ENCODE measurements at regions not wholly inside any gene's neighbourhood (a gene's known extent, or its start where the extent isn't known, plus 50 kb on each side); places are given as distances from the start of the nearest gene placed in this dataset.
"Not testable (repeated sequence)": the region's sequence is repeated elsewhere in the genome, so short reads cannot be mapped to it uniquely, and the experiment has no call there.

DNA sequence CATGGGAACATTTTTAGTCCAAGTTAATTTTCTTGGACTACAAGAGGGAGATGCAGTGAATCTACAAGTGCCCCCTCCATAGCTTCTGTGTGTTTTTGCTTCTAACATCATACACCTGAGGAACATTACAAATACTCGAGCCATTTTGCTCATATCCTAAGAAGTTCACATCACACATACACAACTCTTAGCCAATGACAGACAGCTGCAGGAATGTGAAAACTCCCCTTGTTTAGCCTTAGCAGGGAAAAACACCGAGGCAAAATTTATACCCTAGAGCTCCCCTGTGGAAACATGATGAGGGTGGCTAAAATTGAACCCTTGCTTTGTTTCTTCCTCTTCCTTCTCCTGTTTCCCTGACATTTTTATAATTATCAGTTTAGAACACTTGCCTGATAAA is 928.3 kb upstream of the NRXN1 start:
- DNase-seq: no peak

DNA sequence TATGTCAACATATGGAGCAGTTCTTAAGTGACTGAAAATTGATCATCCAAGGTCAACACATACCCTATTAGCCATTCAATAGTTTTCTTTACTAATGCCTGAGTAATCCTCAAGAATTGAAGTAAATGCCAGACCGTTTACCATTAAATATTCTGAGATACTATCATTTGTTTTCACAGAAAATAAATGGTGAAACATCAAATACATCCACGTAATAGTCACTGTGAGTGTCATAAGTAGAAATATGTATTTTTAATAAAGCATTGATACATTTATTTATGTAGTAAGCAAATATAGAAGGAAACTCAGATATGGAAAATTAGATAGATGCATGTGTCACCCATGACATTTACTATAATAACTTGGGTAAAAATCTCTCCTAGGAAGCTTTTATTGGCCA is 927.8 kb upstream of the NRXN1 start:
- DNase-seq: no peak

DNA sequence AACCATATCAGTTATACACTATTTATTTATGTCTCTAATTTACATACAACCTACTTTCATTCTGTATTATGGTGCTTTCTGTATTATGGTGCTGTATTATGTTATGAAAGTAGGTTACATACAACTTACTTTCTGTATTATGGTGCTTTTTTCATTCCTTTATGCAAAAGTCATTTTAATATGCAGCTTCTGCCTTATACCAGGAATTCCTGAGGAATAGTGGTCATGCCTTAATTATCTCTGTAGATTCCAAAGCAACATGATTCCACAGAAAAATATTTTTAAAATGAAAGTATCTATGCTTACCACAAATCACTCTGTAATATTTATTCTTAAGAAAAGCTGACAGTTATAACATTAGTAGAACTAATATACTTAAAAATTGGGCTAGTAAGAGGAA is 922.0 kb upstream of the NRXN1 start:
- DNase-seq: no peak

DNA sequence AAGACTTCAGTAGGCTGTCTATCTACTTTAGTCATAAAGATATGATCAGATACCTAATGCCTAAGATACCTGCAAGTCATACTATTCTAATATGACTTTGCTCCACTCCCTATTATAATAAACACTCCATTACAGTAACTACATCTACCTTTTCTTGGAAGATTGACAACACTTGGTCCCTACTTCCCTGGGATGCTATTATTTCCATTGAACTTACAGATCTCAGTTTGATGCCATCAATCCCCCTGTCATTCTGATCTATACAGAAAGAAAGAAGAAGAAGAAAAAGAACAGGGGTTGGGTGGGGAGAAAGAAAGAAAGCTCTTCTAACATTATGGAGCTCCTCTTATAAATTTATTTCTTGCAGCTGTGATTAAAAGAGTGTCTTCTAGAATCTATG is 889.1 kb upstream of the NRXN1 start:
- DNase-seq: no peak

DNA sequence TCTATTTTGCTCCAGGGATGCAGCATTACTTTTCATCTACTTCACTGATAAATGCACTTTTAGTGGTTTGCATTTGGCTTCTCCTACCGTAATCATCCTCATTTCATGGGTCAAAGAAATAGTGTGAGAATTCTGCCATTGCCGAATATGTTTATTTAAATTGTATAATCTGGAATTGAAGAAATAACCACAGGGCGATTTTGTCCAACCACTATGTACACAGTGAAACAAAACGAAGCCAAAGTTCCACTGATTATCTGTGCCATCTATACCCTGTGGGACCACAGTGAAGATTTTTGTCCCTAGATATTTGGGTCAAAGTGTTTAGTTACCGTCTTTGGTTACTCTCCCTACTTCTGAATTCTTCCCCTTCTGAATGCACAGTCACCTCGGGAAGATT is 888.6 kb upstream of the NRXN1 start:
- DNase-seq: no peak

DNA sequence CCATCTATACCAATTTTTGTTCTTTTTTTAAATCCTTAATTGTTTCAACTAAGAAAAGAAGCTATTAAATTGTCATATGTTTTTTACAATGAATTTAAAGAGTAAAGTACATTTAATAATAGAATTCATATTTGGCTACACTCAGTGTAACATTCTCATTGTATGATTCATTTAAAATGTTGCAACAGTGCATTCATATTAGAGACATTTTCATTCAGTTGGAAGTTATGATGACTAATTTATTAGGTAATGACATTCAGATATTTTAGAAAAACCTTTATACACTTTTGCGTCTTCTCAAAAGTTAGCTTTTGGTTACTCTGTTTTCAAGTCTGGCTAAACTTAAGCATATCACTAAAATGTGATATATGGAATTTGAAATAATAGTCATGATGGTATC is 887.5 kb upstream of the NRXN1 start:
- DNase-seq: no peak

DNA sequence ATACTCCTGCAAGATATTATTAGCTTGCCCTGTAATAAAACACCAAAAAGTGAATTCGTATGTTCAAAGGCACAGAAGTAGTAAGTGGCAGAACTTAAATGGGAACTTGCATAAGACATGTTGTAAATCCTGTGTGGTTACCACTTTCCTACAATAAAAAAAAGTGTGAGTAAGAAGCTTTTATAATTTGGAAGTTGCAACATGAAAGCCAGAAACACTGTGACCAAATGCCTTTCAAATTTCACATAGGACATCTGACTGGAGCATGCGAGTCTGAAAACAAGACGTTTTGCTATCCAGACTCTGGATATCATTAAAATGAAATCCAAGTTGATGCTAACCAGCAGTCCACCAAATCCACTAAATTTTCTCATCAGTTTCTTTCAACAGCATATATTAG is 886.2 kb upstream of the NRXN1 start:
- DNase-seq: no peak

DNA sequence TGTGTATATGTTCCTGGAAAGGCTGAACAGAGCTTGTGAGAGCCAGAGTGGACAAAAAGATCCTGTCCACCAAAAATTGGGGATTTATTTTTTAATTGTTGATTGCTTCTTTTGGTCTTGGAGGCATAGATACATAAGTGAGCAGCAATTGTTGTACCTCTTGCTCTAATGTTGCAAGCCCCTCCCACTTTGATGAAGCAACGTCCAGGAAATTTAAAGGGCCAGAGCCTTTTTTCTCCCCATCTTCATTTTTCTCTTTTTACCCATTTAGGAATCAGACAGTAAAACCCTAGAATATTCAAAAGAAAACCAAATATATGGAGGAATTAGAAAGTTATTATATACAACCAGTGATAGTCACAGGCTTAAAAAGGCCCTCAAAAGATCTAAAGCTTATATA is 871.8 kb upstream of the NRXN1 start:
- no peak for DNase-seq

DNA sequence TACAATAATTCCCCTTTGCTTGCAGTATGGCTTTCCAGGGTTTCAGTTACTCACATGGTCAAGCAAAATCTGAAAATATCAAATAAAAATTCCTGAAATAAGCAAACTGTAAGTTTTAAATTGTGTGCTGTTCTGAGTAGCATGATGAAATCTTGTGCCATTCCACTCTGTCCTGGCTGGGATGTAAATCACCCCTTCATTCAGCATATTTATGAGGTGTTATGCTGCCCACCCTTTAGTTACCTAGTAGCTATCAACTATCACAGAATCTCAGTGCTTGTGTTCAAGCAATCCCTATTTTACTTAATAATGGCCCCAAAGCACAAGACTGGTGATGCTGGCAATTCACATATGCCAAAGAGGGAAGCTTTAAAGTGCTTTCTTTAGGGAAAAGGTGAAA is 867.7 kb upstream of the NRXN1 start:
- DNase-seq: no peak

DNA sequence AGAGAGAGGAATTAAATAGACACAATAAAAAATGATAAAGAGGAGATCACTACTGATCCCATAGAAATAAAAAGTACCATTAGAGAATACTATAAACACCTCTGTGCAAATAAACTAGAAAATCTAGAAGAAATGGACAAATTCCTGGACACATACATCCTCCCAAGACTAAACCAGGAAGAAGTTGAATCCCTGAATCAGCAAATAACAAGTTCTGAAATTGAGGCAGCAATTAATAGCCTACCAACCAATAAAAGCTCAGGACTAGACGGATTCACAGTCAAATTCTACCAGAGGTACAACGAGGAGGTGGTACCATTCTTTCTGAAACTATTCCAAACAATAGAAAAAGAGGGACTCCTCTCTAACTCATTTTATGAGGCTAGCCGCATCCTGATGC is 862.7 kb upstream of the NRXN1 start:
- DNase-seq: not testable (repeated sequence)

DNA sequence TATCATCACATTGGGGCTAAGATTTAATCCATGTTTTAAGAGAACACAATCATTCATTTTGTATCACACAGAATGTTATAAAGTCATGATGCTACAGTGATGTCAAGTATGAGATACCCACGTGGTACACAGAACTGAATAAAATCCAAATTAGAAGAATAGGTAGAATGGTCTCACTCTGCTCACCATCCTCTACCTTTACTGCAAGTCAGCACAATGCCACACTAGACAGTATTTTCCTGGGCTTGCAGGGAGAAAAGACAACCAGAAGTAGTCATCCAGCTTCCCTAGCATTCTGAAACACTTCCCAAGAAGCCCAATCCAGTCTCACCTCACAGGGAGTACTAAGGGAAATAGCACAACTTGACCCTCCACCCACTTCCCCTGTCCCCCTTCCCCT is 856.2 kb upstream of the NRXN1 start:
- DNase-seq: no peak

DNA sequence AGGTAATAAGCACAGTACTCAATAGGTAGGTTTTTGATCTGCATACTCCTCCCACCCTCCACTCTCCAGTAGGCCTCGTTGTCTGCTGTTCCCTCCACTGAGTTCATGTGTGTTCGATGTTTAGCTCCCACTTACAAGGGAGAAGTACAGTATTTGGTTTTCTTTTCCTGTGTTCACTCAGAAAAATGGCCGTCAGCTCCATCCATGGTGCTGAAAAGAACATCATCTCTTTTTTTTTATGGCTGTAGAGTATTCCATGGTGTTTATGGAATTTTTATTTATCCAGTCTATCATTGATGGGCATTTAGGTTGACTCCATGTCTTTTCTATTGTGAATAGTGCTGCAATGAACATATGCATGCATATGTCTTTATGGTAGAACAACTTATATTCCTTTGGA is 849.7 kb upstream of the NRXN1 start:
- no peak for DNase-seq

DNA sequence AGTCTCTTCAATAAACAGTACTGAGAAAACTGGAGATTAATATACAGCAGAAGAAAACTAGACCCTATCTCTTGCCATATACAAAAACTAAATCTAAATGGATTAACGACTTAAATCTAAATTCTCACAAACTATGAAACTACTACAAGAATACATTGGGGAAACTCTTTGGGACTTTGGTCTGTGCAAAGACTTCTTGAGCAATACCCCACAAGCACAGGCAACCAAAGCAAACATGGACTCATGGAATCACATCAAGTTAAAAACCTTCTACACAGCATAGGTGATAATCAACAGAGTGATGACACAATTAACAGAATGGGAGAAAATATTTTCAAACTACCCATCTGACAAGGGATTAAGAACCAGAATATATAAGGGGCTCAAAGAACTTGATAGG is 848.2 kb upstream of the NRXN1 start:
- no peak for DNase-seq

DNA sequence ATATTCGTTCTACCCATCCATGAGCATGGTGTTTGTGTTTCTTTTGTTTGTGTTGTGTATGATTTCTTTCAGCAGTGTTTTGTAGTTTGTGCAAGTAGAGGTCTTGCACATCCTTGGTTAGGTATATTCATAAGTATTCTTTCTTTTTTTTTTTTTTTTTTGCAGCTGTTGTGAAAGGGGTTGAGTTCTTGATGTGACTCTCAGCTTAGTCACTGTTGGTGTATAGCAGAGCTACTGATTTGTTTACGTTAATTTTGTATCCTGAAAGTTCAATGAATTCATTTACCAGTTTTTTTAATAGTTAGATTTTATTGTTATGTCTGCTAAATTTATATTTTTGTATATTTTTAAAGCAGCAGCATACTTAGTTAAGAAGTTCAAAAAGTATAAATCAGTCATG is 834.4 kb upstream of the NRXN1 start:
- no peak for DNase-seq

DNA sequence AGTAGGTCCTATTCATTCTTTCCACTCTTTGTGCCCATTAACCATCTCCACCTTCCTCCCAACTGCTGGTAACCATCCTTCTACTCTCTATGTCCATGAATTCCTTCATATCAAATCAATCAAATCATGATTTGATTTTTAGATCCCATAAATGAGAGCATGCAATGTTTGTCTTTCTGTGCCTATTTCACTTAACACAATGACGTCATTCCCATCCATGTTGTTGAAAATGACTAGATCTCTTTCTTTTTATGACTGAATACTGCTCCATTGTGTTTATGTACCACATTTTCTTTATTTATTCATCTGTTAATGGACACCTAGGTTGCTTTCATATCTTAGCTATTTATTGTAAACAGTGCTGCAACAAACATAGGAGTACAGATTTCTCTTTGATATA is 827.3 kb upstream of the NRXN1 start:
- no peak for DNase-seq

DNA sequence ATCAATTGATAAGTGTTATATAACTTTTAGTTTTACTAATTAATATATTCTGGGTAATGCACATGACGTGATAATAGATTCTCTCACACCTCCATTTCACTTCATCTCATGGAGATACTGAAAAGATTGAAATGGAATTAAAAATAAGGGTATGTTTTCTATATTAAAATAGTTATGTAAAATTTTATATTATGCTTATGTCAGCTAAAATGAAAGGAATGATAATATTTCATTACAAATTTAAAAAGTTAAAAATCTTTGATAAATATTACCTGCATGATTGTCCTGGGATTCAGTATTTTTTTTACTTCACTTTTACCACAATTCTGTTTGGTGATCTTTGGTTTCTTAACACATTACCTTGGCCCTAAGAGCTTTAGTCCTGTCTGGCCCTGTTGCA is 823.8 kb upstream of the NRXN1 start:
- DNase-seq: no peak

DNA sequence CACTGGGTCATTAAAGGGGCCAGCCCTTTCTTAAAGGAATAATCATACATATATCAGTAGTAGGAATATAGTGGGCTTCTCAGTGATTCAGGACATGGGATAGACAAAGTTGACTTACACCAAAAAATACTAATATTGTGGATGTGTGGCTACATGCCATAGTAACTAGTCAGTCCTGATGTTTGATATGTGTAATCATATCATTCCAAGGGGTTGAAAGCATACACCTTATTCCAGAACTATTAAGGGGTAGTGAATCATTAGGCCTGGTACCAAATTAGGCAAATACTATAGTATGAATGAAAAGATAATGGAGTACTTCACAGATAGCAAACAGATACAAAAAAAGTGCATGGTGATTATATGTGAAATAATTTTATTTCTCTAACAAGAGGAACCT is 814.9 kb upstream of the NRXN1 start:
- no peak for DNase-seq

DNA sequence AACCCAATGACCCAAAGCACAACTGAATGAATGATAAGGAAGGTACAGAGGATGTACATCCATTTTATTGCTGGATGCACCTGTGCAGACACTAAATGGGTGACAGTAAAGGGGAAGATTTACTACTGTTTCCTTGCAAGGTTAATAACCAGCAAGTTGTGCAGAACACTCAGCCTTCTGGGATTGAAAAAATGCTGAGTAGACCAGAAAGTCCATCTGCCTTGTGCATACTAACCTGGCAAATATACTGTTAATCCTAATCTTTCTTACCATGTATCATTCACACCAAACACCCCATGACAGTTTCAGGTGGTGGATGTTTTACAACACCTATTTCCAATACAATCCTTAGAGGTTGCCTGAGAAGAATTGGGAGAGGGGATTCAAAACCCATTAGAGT is 814.1 kb upstream of the NRXN1 start:
- no peak for DNase-seq

DNA sequence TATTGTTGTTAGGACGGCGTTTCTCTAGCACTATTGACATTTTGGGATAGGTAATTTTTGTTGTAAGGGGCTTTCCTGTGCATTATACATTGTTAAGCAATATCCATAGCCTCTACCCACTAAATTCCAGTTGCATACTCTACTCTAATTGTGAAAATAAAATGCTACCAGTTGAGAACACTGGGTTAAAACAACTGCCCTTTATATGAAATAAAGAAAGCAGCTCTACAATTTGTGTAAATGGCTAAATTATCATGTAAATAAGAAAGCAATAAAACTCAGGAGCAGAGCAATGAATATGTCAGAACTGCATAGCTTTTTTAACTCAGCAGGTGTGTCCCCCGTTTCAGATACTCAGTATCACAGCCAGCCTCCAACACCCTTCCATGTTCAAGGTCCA is 812.7 kb upstream of the NRXN1 start:
- DNase-seq: no peak

DNA sequence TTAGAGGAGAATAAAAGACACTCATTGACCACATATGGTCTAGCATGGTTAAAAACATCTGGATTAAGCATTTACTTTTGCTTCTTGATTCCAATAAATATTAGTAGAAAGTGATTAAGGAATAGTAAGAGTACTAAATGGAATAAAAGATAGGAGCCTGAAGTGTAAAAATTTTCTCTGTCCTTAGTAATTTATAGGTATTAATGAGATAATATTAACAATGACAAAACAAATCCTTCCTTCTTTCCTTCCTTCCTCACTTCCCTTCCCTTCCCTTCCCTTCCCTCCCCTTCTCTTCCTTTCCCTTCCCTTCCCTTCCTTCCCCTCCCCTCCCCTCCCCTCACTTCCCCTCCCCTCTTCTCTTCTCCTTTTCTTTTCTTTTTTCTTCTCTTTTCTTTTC is 797.5 kb upstream of the NRXN1 start:
- no peak for DNase-seq

DNA sequence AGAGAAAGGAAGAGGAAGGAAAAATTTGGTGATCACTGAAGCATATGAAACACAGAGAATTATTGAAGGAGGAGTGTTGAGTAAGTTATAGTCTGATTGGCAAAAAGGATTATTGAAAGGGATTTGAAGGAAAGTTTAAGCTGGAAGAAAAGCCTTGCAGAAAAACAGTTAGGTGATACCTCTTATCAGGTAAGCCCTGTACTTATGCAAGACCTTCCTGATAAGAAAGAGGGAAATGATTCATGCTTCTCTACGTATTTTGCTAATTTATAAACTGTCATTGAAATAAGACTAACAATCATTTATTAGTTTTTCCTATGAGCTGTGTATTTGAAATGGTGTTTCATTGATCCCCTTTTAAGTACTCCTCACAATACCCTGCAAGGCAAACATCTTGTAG is 793.9 kb upstream of the NRXN1 start:
- DNase-seq: no peak

DNA sequence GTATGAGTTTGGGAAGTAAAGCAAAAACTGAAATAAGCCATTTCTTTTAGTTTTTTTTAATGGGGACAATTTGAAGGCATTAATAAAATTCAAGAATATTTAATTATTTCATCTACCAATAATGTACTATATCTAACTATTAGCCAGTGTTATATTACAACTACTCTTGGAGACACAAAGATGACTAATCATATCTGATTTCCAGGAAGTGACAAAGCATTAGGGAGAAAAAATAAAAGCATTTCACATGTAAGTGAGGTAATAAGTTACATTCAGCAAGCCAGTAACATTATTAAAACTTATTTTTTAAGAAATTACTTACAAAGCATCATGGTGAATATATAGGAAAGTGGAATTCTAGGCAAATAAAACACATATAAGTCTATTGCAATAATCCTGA is 781.3 kb upstream of the NRXN1 start:
- no peak for DNase-seq

DNA sequence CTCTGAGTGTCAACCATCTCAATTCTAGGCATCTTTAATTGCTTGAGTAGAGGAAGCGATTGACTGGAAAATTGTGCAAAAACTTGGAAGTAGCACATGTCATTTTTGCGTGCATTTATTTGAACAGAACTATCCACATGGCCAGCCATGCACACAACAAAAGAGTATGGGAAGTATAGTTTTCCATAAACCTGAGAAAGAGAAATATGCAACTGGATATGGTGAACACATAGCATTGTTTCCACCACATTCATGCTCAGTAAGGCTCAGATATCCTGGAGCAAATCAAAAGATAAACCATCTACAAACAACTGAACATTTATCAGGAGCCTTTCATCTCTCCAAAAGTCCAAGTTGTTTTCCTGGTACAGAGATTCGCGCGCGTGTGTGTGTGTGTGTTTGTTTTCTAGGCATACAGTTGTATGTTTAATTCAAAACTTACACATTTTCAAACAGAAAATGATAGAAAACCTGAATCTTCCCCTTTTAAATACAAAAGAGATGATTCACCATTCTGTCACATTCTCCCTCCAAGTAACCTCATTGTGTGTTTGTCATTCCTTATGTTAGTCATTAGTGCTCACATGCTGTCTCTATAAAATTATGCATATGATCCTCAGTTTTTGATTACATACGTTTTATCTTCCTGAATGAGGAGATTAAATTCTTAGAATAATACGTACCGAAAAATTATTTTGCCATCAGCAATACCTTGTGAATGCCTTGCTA is 780.4 kb upstream of the NRXN1 start:
- DNase-seq: no peak

DNA sequence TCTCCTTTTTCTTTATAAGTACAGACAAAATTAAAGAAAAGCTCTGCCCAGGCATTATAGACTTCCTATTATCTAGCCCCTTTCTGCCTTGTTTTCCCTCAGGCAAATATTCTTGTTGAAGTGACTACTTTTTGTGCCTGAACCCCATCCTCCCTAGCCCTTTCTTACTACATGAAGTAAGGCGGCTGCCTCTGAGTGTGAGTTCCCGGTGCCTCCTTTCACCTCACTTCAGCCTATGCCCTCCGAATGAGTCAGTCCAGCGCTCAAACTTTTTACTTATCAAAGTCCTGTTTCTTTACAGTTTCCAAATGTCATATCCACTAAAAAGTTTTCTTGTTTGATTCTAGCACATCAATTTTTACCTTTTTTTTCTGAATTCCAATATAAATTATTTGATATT is 778.3 kb upstream of the NRXN1 start:
- no peak for DNase-seq

DNA sequence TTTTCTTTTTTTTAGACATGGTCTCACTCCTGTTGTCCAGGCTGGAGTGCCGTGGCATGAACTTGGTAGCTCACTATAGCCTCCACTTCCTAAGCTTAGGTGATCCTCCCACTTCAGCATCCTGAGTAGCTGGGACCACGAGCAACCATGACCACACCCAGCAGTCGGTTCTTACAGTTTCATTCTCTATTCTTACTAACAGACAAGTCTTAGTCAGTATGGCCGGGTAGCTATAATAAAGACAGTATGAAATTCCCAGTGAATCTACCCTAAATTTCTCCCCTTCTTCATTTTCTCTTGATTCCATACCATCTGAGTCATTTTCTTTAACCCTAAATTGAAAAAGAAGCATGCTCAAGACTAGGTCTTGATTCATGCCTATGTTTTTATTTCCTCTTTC is 775.3 kb upstream of the NRXN1 start:
- DNase-seq: no peak
